GM21390 (cell line): ENCODE measurements at regions not wholly inside any gene's neighbourhood (a gene's known extent, or its start where the extent isn't known, plus 50 kb on each side); places are given as distances from the start of the nearest gene placed in this dataset.

Source experiments
- ATAC-seq: cut with Tn5 transposase; IDR thresholded peaks from one replicate; pipeline ENCODE4 v1.9.1; 2021; ENCODE audit not compliant: unreplicated experiment

DNA sequence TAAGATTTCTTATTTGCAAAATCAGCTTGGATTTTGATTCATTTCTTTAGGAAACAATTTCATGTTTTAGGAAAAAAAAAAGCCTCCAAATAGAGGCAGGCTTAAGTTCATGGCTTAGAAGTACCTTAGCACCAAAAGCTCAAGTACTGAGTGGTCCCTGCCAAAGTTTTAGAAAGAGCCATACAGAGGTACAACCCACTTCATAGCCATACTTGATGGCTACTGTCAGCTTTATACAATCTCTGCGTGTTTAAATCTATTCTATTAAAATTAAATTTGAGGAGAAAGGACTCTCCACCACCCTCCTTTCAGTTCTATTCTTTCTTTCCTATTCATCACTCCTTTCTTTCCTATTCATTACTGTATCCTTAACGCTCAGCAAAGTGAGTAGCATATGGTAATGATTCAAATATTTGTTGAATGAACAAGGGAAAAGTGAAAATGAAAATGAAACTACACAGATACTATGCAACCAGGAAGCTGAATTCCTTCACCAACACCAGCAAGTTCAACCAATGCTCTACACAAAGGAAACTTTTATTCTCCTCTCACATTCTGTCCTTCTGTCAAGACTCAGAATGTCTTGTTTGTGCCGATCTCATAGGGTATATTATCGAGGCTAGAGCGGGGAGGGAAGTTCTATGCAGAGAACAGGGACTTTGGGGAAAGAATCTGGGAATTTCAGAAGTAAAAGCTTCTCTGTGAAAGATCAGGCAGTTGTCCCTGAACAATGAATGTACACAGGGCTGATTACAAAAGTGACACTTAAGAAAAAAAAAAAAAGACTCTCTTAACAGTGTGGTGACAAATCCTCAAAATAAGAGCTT lies 138.6 kb upstream of the SPEF2 start:
- ATAC-seq: peak; percentile 63

DNA sequence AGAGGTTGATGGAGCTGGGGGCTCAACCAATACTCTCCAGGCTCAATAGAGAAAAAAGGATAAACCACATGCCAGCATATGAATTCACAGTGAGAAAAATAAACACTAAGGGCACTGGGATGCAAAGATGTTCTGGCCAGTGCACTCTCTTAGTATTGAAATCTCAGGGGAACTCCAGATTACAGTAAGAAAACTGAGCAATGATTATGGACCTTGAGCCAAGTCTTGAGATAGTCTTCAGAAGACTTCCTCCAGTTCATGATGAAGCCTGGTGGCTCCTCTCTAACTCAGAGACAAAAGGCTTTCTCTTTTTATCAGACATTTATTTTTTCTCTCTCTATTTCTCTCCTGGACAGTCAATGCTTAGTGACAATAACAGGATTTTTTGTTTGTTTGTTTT lies 139.8 kb upstream of the SPEF2 start:
- ATAC-seq: no peak

- no peak for ATAC-seq
These were observed 140.3 kb upstream of the SPEF2 start for GRCh38 chr5:35477321-35477720.

GRCh38 chr5:35476797-35477196 lies 140.9 kb upstream of the SPEF2 start:
- no peak for ATAC-seq

GRCh38 chr5:35476036-35476435 lies 141.6 kb upstream of the SPEF2 start:
- ATAC-seq: no peak

DNA sequence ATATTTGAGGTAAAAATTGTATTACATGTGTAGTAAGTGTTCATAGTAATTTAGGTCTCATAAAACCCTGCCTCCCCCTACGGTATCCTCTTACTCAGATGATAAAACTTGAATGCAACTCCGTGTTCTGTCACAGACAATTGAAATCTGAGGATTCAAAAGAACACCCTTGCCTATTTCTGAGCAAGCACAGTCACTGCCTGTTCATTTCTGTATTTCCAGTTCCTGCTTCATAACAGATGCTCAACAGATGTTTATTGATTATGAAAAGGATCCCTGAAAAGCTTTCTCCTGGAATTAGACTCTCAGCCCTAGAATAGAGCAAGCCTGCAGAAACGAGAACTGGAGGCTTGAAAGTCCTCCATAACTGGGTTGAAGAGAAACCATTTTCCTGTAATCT lies 144.1 kb upstream of the SPEF2 start:
- ATAC-seq: no peak

GRCh38 chr5:35470866-35471265 lies 146.8 kb upstream of the SPEF2 start:
- ATAC-seq: no peak

DNA sequence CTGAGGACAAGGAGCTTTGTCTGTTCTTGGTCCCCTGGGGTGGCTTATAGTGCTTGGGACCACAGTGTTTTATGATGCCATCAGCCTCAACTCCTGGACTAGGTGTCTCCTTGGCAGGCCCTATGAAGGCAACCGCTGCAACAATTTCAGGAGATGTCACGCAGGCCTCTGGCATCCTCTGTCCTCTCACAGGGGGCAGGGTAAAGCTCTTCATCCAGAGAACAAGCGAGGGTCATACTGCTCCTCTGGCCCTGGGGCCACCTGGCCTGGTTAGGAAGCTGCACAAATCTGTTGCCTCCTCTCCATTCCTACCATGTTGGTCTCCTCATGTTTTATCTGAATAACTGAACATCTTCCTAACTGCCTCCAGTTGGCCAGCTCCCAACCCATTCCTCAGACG lies 148.9 kb upstream of the SPEF2 start:
- no peak for ATAC-seq

DNA sequence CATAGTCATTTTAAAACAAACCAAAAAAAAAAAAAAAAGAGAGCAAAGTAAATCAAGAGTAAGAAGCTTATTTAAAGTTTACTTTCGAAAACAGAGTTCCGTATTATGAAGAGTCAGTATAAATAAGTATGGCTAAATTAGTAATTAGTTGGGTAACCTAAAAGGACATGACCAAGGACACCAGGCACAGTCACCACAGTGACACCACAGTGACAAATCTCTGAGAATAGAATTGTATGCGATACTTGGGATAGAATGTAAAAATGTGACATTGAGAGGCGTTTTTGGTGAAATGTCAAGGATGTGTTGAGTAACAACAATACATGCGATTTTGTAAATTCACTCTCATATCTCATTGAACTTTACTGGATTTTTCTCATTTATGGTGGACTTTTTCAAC lies 150.9 kb upstream of the SPEF2 start:
- no peak for ATAC-seq

DNA sequence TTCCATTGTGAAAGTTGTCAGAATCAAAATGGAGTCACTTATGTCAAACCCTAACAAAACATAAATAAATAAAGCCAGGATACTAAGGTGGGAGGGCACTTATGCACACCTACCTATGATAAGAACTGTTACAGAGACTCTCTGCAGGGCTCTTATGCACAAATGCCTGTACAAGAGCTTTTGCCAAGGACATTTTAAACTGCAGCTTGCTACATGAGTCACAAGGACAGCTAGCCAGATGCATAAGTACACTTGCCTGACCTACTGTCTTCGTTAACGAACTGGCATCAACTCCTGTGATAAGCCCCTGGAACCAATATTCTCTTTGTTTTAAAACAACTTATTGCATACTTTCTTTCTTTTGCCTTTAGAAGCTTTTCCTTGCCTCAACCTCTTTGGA lies 152.9 kb upstream of the SPEF2 start:
- no peak for ATAC-seq

- ATAC-seq: no peak
These were observed 156.1 kb upstream of the SPEF2 start for GRCh38 chr5:35461530-35461929.

DNA sequence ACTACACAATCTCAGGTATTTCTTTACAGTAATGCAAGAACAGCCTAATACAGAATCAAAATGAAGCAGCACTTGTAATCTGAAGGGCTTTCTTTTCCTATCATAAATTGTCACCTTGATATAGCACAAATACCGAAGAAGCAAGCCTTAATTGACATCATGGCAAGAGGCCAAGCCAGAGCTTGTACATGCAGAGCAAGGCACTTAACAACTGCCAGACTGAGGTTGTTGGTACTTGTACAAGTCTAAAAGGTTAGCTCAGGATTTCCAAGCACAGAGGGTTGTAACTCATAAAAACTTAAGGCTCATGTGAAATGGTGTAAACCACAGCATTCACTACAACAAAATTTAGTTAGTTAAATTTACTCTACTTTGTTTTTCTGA lies 158.8 kb upstream of the SPEF2 start:
- no peak for ATAC-seq

GRCh38 chr5:35457912-35458823 lies 159.5 kb upstream of the SPEF2 start:
- ATAC-seq: no peak

DNA sequence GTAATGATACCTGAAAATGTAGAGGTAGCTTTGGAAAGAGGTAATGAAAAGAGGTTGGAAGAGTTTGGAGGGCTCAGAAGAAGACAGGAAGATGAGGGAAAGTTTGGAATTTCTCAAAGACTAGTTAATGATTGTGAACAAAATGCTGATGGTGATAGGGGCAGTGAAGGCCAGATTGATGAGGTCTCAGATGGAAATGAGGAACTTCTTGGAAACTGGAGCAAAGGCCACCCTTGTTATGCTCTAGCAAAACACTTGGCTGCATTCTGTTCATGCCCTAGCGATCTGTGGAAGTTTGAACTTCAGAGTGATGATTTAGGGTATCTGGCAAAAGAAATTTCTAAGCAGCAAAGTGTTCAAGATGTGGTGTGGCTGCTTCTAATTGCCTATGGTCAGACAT lies 161.2 kb upstream of the SPEF2 start:
- no peak for ATAC-seq

GRCh38 chr5:35454011-35454525 lies 163.6 kb upstream of the SPEF2 start:
- no peak for ATAC-seq

DNA sequence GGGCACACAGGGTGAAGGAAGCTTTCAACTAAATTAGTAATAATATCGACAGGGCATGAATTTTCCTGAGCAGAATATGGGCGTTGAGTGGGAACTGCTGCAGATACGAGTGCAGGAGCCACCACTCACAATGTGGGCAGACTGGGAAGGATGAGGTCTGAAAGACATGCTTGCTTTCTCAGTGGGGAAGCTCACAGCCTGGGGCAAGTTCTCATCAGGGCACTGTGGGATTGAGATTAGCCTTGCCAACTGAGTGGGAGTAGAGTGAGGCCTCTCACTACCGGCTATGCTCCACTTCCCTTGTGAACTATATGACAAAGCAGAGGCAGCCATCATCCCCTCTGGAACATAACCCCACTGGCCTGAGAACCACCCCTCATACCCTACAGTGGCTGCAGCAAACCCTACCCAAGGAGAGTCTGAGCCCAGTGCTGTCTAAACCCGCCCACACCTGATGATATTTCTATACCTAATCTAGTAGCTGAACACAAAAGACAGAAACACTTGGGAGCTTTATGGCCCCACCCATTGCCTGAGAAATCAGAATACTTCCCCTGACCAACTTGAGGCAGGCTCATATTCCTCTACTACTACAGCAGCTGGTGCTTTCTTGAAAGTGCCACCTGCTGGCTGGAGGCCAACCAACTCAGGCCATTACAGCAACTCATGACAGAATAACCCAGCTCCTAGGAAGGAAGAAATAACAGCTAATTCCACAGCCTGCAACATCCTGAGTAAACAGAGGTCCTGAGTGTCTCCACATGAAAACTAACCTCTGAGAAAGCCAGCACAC lies 173.7 kb upstream of the SPEF2 start:
- no peak for ATAC-seq

- no peak for ATAC-seq
These were observed 174.6 kb upstream of the SPEF2 start for GRCh38 chr5:35442885-35443639.

DNA sequence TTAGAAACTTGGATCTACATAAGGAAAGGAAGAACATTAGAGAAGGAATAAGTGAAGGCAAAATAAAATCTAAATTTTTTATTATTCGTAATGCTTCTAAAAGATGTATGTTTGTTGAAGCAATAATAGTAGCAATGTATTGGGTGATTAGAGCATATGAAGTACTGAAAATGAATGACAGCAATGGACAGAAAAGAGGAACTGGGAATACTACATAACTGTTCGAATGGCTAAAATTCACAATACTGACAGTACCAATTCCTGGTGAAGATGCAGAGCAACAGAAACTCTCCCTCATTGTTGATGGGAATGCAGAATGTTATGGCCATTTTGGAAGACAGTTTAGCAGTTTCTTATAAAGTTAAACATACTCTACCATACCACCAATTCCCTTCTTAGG lies 177.3 kb upstream of the SPEF2 start:
- ATAC-seq: no peak

DNA sequence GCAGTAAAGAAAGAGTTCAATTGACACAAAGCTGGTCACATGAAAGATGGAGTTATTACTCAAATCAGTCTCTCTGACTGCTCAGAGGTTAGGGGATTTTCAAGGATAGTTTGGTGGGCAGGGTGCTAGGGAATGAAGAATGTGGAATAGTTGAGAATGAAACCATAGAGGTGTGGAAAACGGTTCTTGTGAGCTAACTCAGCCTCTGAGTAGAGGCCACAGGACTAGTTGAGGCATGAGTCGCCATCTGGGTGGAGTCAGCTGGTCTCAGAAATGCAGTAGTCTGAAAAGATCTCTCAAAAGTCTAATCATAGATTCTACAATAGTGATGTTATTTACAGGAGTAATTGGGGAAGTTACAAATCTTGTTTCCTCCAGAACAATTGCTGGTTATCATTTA lies 178.9 kb upstream of the SPEF2 start:
- ATAC-seq: no peak

DNA sequence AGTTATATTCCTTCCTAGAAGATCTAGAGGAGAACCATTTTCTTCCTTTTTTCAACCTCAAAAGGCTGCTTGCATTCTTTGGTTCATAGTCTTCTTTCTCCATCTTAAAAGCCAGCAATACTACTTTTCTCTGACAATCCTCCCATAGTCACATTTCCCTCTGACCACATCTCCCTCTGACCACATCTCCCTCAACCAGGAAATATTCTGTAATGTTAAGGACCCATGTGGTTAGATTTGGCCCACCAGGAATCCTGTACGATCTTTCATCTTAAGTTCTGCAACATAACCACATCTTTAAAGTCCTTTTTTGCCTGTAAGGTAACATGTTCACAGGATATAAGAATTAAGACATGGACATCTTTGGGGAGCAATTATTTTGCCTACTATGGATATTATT lies 179.4 kb upstream of the SPEF2 start:
- no peak for ATAC-seq
